Uterus (tissue), 2 donors: ENCODE measurements at regions not wholly inside any gene's neighbourhood (a gene's known extent, or its start where the extent isn't known, plus 50 kb on each side); places are given as distances from the start of the nearest gene placed in this dataset.

ENCODE experiments used
- CTCF ChIP-seq, 4 experiments: fragments of 200-600 bp in 2 of 4; fragments of 450-650 bp in 2 of 4; sonication (generic) in 2 of 4; IDR thresholded peaks; one replicate each; pipeline ENCODE4 v1.5.1; 2016 to 2019; ENCODE audit warnings: antibody characterized with exemption in 4 of 4, mild to moderate bottlenecking in 2 of 4, moderate library complexity in 1 of 4
- POLR2A ChIP-seq, 2 donors: fragments of 450-650 bp; IDR thresholded peaks; one replicate each; pipeline ENCODE4 v1.6.1; 2016; ENCODE audit warnings: antibody characterized with exemption in 2 of 2, mild to moderate bottlenecking in 1 of 2, moderate library complexity in 1 of 2

GRCh38 chr16:79436885-79437284, 163.7 kb downstream of the MAF start:
- TF ChIP-seq POLR2A (IDR thresholded peaks at IDR 0.05) = no peak
- TF ChIP-seq CTCF (IDR thresholded peaks at IDR 0.05) = no peak
